ENCODE measurements at regions not wholly inside any gene's neighbourhood (a gene's known extent, or its start where the extent isn't known, plus 50 kb on each side); places are given as distances from the start of the nearest gene placed in this dataset.

- TF ChIP-seq FOXP2 (optimal IDR thresholded peaks at IDR 0.05; ENCODE audit: borderline replicate concordance, extremely low read depth, extremely low read length, insufficient read depth): no peak
- TF ChIP-seq REST (IDR thresholded peaks at IDR 0.05; ENCODE audit: insufficient read depth in 1 of 2, low read depth in 2 of 2, low read length in 2 of 2): no peak
- no peak for TF ChIP-seq SIN3A (IDR thresholded peaks at IDR 0.05; ENCODE audit: borderline replicate concordance, insufficient read depth, low read length)
- TF ChIP-seq TAF1 (IDR thresholded peaks at IDR 0.05; ENCODE audit: borderline replicate concordance, insufficient read depth, low read length): no peak
- no peak for TF ChIP-seq POLR2AphosphoS5 (IDR thresholded peaks at IDR 0.05; ENCODE audit: low read depth, low read length)
Measured at GRCh38 chr10:127797339-127797738, 60.4 kb downstream of the FOXI2 start.

- TF ChIP-seq SIN3A (IDR thresholded peaks at IDR 0.05; ENCODE audit: borderline replicate concordance, insufficient read depth, low read length): no peak
- TF ChIP-seq FOXP2 (optimal IDR thresholded peaks at IDR 0.05; ENCODE audit: borderline replicate concordance, extremely low read depth, extremely low read length, insufficient read depth): no peak
- TF ChIP-seq TAF1 (IDR thresholded peaks at IDR 0.05; ENCODE audit: borderline replicate concordance, insufficient read depth, low read length): no peak
- no peak for TF ChIP-seq REST (IDR thresholded peaks at IDR 0.05; ENCODE audit: insufficient read depth in 1 of 2, low read depth in 2 of 2, low read length in 2 of 2)
- TF ChIP-seq POLR2AphosphoS5 (IDR thresholded peaks at IDR 0.05; ENCODE audit: low read depth, low read length): no peak
Measured at GRCh38 chr10:127798111-127798510, 61.1 kb downstream of the FOXI2 start.

- TF ChIP-seq REST (IDR thresholded peaks at IDR 0.05; ENCODE audit: insufficient read depth in 1 of 2, low read depth in 2 of 2, low read length in 2 of 2): 0 out of 4 replicates have a peak, but pooled peaks of 1 of the 2 experiments have one; percentile 50
- TF ChIP-seq POLR2AphosphoS5 (IDR thresholded peaks at IDR 0.05; ENCODE audit: low read depth, low read length): no peak
Measured at GRCh38 chr10:127801302-127801701, 64.3 kb downstream of the FOXI2 start.

- no peak for TF ChIP-seq TAF1 (IDR thresholded peaks at IDR 0.05; ENCODE audit: borderline replicate concordance, insufficient read depth, low read length)
- TF ChIP-seq SIN3A (IDR thresholded peaks at IDR 0.05; ENCODE audit: borderline replicate concordance, insufficient read depth, low read length): no peak
Measured at GRCh38 chr10:127802531-127803095, 65.6 kb downstream of the FOXI2 start.

GRCh38 chr10:127804696-127805095, 67.7 kb downstream of the FOXI2 start:
- TF ChIP-seq SIN3A (IDR thresholded peaks at IDR 0.05; ENCODE audit: borderline replicate concordance, insufficient read depth, low read length) (no peak), POLR2AphosphoS5 (IDR thresholded peaks at IDR 0.05; ENCODE audit: low read depth, low read length) (no peak), TAF1 (IDR thresholded peaks at IDR 0.05; ENCODE audit: borderline replicate concordance, insufficient read depth, low read length) (no peak), REST (IDR thresholded peaks at IDR 0.05; ENCODE audit: insufficient read depth in 1 of 2, low read depth in 2 of 2, low read length in 2 of 2) (no peak), FOXP2 (optimal IDR thresholded peaks at IDR 0.05; ENCODE audit: borderline replicate concordance, extremely low read depth, extremely low read length, insufficient read depth) (no peak)
